Heart right ventricle (tissue), 16 donors: ENCODE measurements at regions not wholly inside any gene's neighbourhood (a gene's known extent, or its start where the extent isn't known, plus 50 kb on each side); places are given as distances from the start of the nearest gene placed in this dataset.
A peak's percentile ranks its signal among the peaks of the same experiment; 100 is the strongest.

Source experiments
- ATAC-seq, 8 donors: fragments of 200-7000 bp; cut with Tn5 transposase; one replicate each; pipeline ENCODE4 v1.9.1; 2020; ENCODE audit warnings: mild to moderate bottlenecking in 8 of 8, moderate library complexity in 8 of 8, moderate number of reproducible peaks in 1 of 8
- DNase-seq, 2 donors: peaks; one replicate each; pipeline ENCODE4 v3.0.0-alpha.2; 2020
- H3K27ac ChIP-seq, 10 donors: fragments of 200-600 bp; sonication (generic) in 2 of 10; one replicate each; pipeline versions ENCODE4 v1.5.0 to v1.8.0; 2020 to 2022; ENCODE audit warnings: mild to moderate bottlenecking in 3 of 10
- H3K27me3 ChIP-seq, 7 donors: fragments of 200-600 bp; one replicate each; pipeline ENCODE4 v1.8.0; 2021 to 2022; ENCODE audit warnings: mild to moderate bottlenecking in 2 of 7
- H3K36me3 ChIP-seq, 9 donors: fragments of 200-600 bp; sonication (generic) in 1 of 9; one replicate each; pipeline versions ENCODE4 v1.5.0 to v1.8.0; 2020 to 2022; ENCODE audit warnings: mild to moderate bottlenecking in 2 of 9
- H3K4me1 ChIP-seq, 9 donors: fragments of 200-600 bp; sonication (generic) in 1 of 9; one replicate each; pipeline versions ENCODE4 v1.5.0 to v1.8.0; 2020 to 2022; ENCODE audit warnings: mild to moderate bottlenecking in 4 of 9
- H3K4me3 ChIP-seq, 10 donors: fragments of 200-600 bp; sonication (generic) in 2 of 10; one replicate each; pipeline versions ENCODE4 v1.5.0 to v1.8.0; 2020 to 2022; ENCODE audit warnings: mild to moderate bottlenecking in 7 of 10, moderate library complexity in 2 of 10
- H3K9me3 ChIP-seq, 11 donors: fragments of 200-600 bp in 10 of 11; sonication (generic) in 2 of 11; one replicate each; pipeline versions ENCODE4 v1.5.0 to v1.8.0; 2013 to 2022; ENCODE audit warnings: mild to moderate bottlenecking in 2 of 11, control low read depth in 1 of 11, moderate library complexity in 1 of 11
- CTCF ChIP-seq, 9 donors: fragments of 200-600 bp; sonication (generic) in 2 of 9; IDR thresholded peaks; one replicate each; pipeline versions ENCODE4 v1.5.0 to v1.8.0; 2021 to 2022; ENCODE audit warnings: antibody characterized with exemption in 9 of 9, mild to moderate bottlenecking in 5 of 9, moderate library complexity in 1 of 9
- WGBS, 2 donors: extraction: QIAGEN DNeasy Blood & Tissue Kit; methylation state at CpG; one replicate each; pipeline ENCODE4 v1.1.7; 2013; ENCODE audit warnings: inconsistent platforms in 1 of 2; 5-methylcytosine and 5-hydroxymethylcytosine counted together
- intact Hi-C, 10 donors: fragments of 100-400 bp; cut with DNase I; formaldehyde crosslinking; loops; one replicate each; pipeline versions ENCODE4 v1.11.1 to v1.14.2; 2022
- donor health status: Arrhythmogenic right ventricular cardiomyopathy.
- donor health status: ischemic (EF 13 %, LVEDD 7.1; RV severe dilation, severe dysfunction).
- donor health status: healthy with polysubstance abuse.
- donor health status: DM: no; HTN: yes; CAD: no.
- donor health status: DM: no; HTN: no; CAD: no.
- donor health status: ischemic (EF 25% LVEDD 6.9; RV normal size, moderate dysfunction).
- donor health status: ischemic (EF 25% LVEDD 5.7; RV mildly dilated, moderate dysfunction).
- donor health status: healthy.
- donor health status: DM: yes; HTN: yes; CAD: no.
- donor health status: Ischemic cardiomyopathy.
- donor health status: ischemic (EF 35%, LVEDD 5.7; RV mildly dilated, moderate dysfunction).
- donor health status: nonischemic (EF 11% LVEDD 7.7; RV severe dilation, severe dysfunction).
- donor health status: DM: yes; HTN: yes; CAD: no.
- donor health status: PGD.
- donor health status: ischemic (EF 29% LVEDD 5.4; RV normal size, mild dysfunction).
- donor health status: nonischemic (EF 23%, LVEDD 6.1; RV moderate dilation, normal function).

- no peaks in the 10 kb centered on the region for H3K27me3 ChIP-seq
- no peaks in the 10 kb centered on the region for H3K36me3 ChIP-seq
- H3K9me3 ChIP-seq: no peaks in the 10 kb centered on the region
- no peak overlapping the region for H3K27ac ChIP-seq
- TF ChIP-seq CTCF (IDR thresholded peaks at IDR 0.05): no peak
- ATAC-seq (no peak), DNase-seq (no peak)
- WGBS, 2 donors: 36 to 45% methylated on average over 3 of the region's 3 CpGs
- no peak overlapping the region for H3K4me3 ChIP-seq
- intact Hi-C loops: no loop called here
- no peaks in the 10 kb centered on the region for H3K4me1 ChIP-seq
These were observed 211.9 kb downstream of the DCAF12L2 start for GRCh38 chrX:125954236-125954635.

DNA sequence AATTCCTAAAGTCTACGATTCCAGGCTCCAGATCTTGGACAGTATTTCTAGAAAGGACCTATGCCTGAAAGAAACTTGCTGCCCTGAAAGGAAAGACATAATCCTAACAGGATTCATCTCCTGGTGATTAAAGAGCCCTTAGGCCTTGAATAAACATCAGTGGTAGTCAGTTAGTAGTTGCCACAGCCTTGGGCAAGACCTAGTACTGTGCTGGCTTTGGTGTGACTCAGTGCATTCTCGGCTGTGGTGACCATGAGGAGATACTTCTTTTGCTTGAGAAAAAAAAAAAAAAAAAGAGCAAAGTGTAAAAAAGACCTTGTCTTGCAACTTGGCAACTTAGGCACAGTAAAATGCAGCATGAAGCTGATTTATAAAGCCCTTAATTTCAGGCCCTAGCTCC lies 188.2 kb downstream of the DCAF12L2 start:
- Histone ChIP-seq H3K4me1 (no peaks in the 10 kb centered on the region), H3K4me3 (no peak overlapping the region), H3K27me3 (no peaks in the 10 kb centered on the region), H3K36me3 (no peaks in the 10 kb centered on the region), H3K27ac (no peak overlapping the region), H3K9me3 (peaks cover 0 to 12% (median 0%) of the 10 kb centered on the region in 11 donors)
- DNase-seq (no peak), ATAC-seq (no peak)
- intact Hi-C loops: no loop called here
- WGBS, 2 donors: 76 to 79% methylated on average over 2 of the region's 2 CpGs
- no peak for TF ChIP-seq CTCF (IDR thresholded peaks at IDR 0.05)

- no peak for DNase-seq
- 4 to 42% methylated on average over 2 of the region's 2 CpGs for WGBS, 2 donors
- Histone ChIP-seq H3K9me3 (no peaks in the 10 kb centered on the region), H3K27me3 (no peaks in the 10 kb centered on the region), H3K36me3 (no peaks in the 10 kb centered on the region), H3K27ac (no peak overlapping the region), H3K4me3 (no peak overlapping the region), H3K4me1 (no peaks in the 10 kb centered on the region)
- no peak for ATAC-seq
- peak in 6 of 9 donors; percentile 20 to 47 (median 29) for TF ChIP-seq CTCF (IDR thresholded peaks at IDR 0.05)
- intact Hi-C loops: no loop called here
These were observed 167.7 kb downstream of the DCAF12L2 start for GRCh38 chrX:125998432-125998831.

GRCh38 chrX:126027229-126027628 lies 138.9 kb downstream of the DCAF12L2 start:
- H3K4me3 ChIP-seq: no peak overlapping the region
- DNase-seq: no peak
- WGBS, 2 donors: 83 to 86% methylated on average over 3 of the region's 3 CpGs
- no peaks in the 10 kb centered on the region for H3K4me1 ChIP-seq
- intact Hi-C loops: no loop called here
- no peaks in the 10 kb centered on the region for H3K36me3 ChIP-seq
- H3K9me3 ChIP-seq: peaks cover 0 to 8% (median 0%) of the 10 kb centered on the region in 11 donors
- H3K27ac ChIP-seq: no peak overlapping the region
- no peak for TF ChIP-seq CTCF (IDR thresholded peaks at IDR 0.05)
- no peak for ATAC-seq
- H3K27me3 ChIP-seq: no peaks in the 10 kb centered on the region

GRCh38 chrX:126030021-126030420 lies 136.1 kb downstream of the DCAF12L2 start:
- no peaks in the 10 kb centered on the region for H3K36me3 ChIP-seq
- DNase-seq (no peak), ATAC-seq (no peak)
- no peak for TF ChIP-seq CTCF (IDR thresholded peaks at IDR 0.05)
- H3K9me3 ChIP-seq: peaks cover 0 to 5% (median 0%) of the 10 kb centered on the region in 11 donors
- H3K27ac ChIP-seq: no peak overlapping the region
- no peak overlapping the region for H3K4me3 ChIP-seq
- no peaks in the 10 kb centered on the region for H3K4me1 ChIP-seq
- intact Hi-C loops: no loop called here
- no peaks in the 10 kb centered on the region for H3K27me3 ChIP-seq
- 79 to 91% methylated on average over 4 of the region's 4 CpGs for WGBS, 2 donors
